GM21367 (cell line): ENCODE measurements at regions not wholly inside any gene's neighbourhood (a gene's known extent, or its start where the extent isn't known, plus 50 kb on each side); places are given as distances from the start of the nearest gene placed in this dataset.
"Not testable (repeated sequence)": the region's sequence is repeated elsewhere in the genome, so short reads cannot be mapped to it uniquely, and the experiment has no call there.

Experiments
- ATAC-seq: cut with Tn5 transposase; IDR thresholded peaks from one replicate; pipeline ENCODE4 v1.9.1; 2021; ENCODE audit not compliant: unreplicated experiment

GRCh38 chr5:113652161-113652560 lies 138.7 kb downstream of the YTHDC2 start:
- ATAC-seq = no peak

DNA sequence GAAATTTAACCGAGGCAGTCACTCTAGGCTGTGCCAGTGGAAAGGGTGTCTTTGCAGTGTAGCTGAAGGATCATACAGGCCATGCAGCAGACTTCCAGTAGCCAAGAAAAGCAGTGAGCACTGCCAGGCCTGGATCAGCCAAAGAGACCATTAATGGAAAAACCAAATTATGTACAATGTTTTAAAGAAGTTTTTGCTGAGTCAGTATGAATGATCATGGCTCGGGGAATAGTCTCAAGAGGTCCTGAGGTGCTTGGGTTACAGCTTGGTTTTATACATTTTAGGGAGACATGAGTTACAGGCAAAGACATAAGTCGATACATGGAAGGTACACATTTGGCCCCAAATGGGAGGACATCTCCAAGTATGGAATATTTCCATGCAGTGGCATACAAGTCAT lies 141.3 kb downstream of the YTHDC2 start:
- no peak for ATAC-seq

DNA sequence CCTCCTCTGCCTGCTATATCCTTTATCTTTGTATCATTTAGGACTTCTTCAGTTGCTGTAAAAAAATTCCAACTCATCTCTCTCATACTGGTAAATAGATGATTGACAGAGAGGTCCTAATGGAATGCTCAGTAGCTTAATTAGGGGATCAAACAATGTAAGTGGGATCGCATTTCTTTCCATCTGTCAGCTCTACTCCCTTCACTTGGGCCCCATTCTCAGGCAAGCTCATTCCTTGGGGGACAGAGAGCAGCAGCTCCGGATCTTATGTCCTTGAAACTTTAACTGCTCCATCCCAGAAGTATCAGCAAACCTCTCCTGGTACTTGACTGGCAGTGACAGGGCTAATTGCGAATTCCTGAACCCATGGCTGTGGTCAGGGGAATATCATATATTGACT lies 146.7 kb downstream of the YTHDC2 start:
- no peak for ATAC-seq

- no peak for ATAC-seq
Measured at GRCh38 chr5:113660706-113661250, 147.3 kb downstream of the YTHDC2 start.

GRCh38 chr5:113663879-113664541 lies 150.5 kb downstream of the YTHDC2 start:
- ATAC-seq = peak; percentile 65

DNA sequence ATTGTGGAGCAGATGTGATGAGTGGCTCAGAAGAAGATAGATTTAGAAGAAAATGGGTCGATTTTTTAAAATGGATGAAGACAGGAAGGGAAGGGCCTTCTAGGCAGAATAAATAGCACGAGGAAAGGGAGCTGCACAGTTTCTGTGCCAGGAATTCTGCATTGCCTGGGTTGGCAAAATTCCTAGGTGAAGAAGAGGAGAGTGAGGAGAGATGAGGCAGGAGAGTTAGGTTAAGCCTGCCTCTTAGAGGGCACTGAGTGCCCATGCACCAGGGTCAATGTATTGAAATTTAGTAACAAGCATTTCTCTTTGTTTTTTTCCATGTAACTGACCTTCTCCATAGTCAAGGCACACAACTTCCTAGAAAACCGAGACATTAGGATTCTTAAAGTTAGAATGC lies 159.5 kb downstream of the YTHDC2 start:
- no peak for ATAC-seq

GRCh38 chr5:113675166-113675565 lies 161.7 kb downstream of the YTHDC2 start:
- ATAC-seq = no peak

GRCh38 chr5:113678202-113678601 lies 164.7 kb downstream of the YTHDC2 start:
- ATAC-seq = no peak

- ATAC-seq = peak; percentile 69
Measured at GRCh38 chr5:113678924-113679575, 165.6 kb downstream of the YTHDC2 start.

GRCh38 chr5:113680534-113680933 lies 167.0 kb downstream of the YTHDC2 start:
- no peak for ATAC-seq

- no peak for ATAC-seq
Measured at GRCh38 chr5:113682497-113683136, 169.1 kb downstream of the YTHDC2 start.

GRCh38 chr5:113683211-113683610 lies 169.7 kb downstream of the YTHDC2 start:
- ATAC-seq = no peak

DNA sequence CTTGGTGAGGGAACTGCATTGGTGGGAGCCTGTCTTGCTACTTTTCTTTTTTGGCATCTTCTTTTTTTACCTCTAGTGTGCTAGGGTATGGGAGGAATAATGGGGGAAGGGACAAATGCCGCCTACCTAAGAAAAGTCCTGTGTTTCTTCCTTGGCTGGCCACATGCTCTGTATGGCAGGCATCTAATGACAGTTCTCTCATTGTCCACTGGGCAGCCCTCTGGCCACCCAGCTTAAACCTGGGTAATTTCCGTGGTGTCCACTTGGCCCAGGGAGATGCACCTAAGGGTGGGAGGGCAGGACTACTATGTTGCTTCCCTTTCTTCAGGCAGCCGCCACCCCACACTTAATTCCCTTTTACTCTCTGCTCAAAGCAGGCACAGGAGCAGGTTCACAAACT lies 173.1 kb downstream of the YTHDC2 start:
- no peak for ATAC-seq

DNA sequence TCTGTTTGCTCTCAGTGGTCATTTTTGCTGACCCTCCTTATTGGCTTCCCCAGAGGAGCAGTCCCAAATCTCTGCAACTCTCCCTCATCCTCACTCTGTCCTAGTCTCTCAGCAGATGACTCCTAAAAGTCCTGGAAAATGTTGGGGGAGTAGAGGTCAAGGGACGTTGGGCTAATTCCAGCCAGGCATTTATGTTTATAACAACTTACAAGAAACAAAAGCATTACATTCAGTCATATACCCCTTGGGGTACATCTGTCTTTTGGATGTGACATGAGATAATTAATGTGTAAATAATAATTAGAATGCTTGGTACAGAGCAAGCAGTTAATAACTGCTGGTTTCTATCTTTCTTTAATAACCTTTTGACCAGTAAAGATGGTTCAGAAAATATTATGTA lies 176.2 kb downstream of the YTHDC2 start:
- ATAC-seq = no peak

DNA sequence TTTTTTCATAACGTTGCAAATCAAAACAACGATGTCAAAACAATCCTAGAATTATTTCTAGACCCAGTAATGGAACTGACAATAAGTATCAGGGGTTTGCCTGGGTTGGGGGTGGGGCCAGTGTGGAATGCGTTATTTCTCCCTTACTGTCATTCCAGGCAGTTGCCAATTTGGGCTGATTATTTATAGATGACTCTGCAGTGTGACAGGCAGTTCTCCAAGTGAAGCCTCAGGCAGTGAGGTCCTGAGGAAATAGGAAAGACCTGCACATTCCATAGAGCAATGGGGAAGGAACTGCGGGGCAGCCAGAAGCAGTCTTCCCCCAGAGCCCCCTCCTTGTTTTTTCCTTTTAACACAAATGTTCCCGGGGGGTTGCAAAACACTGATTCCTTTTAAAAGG lies 179.0 kb downstream of the YTHDC2 start:
- no peak for ATAC-seq

DNA sequence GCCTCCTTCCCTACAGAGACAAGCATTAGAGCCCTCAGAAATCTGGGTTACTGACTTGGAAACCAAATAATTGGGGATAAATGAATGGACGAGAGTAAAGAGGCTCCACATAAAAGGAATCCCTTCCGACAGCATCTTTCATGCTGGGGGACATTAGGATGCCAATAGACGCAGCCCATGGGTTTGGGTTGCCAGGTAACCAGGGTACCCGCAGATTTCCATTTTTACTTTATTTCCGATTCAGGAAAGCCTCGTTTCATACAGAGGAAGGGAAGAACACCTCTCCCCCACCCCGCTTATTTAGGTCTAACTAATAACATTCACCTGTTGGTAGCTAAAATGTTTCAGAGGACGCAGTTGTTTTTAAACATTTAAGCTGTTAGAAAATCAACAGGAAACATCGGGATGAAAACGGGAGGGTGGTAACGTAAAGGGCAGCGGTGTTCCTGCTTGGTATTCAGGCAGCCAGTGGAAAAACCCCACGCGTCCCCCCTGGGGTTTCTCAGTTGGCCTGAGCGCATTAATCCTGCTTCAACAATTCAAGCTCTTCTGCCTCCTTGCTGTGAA lies 179.5 kb downstream of the YTHDC2 start:
- no peak for ATAC-seq

- no peak for ATAC-seq
Measured at GRCh38 chr5:113693701-113694100, 180.2 kb downstream of the YTHDC2 start.

- ATAC-seq = no peak
Measured at GRCh38 chr5:113694576-113694975, 181.1 kb downstream of the YTHDC2 start.

DNA sequence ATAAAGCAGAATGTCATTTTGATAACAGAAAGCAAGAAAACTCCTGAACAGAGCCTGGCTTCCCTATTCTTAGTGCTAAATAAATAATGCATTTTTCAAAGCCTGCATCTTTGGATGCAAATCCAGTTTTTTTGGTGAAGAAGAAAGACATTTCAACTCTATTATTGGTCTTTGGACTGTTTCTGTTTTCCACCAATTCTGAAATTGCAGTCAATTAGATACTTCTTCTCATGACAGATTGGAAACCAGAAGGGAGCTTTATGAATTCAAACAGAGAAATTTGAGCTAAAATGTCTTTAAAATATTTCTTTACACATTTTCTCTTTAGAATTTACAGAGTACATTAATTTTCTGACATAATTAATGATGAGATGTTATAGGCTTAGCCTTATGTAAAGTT lies 189.8 kb downstream of the YTHDC2 start:
- ATAC-seq = no peak

DNA sequence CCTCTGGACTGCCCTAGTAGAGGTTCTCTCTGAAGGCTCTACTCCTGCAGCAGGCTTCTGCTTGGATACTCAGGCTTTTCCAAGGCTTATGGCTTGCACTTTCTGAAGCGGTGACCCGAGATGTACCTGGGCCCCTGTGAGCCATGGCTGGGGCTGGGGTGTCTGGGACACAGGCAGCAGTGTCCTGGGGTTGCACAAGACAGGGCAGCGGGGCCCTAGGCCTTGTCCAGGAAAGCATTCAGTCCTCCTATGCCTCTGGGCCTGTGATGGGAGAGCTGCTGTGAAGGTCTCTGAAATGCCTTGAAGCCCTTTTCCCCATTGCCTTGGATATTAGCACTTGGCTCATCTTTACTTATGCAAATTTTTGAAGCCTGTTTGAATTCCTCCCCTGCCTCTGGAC lies 192.2 kb downstream of the YTHDC2 start:
- no peak for ATAC-seq

GRCh38 chr5:113713051-113713450 lies 199.6 kb downstream of the YTHDC2 start:
- no peak for ATAC-seq

DNA sequence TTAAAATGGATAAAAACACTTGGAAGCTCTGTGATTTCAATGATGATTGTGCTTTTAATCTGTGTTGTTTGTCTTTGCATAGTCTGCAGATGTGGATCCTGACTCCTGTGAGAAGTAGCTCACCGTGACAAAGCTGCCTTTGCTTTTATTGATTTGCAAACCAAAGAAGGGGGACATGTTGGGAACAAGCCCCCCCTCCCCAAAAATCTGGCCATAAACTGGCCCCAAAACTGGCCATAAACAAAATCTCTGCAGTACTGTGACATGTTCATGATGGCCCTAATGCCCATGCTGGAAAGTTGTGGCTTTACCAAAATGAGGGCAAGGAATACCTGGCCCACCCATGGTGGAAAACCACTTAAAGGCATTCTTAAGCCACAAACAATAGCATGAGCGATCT lies 202.4 kb downstream of the YTHDC2 start:
- ATAC-seq = not testable (repeated sequence)
